Stimulated activated CD4-positive, alpha-beta T cell treated with anti-CD3 and anti-CD28 coated beads, Interleukin-2, amount 100 ng/mL, for 48 hours (primary cell): ENCODE measurements at regions not wholly inside any gene's neighbourhood (a gene's known extent, or its start where the extent isn't known, plus 50 kb on each side); places are given as distances from the start of the nearest gene placed in this dataset.
A peak's percentile ranks its signal among the peaks of the same experiment; 100 is the strongest.
"Not testable (repeated sequence)": the region's sequence is repeated elsewhere in the genome, so short reads cannot be mapped to it uniquely, and the experiment has no call there.

Experiments used
- DNase-seq, 2 donors: peaks; one replicate each; pipeline ENCODE4 v3.0.0-alpha.2; 2020

GRCh38 chr6:18595774-18596530 is 208.8 kb downstream of the RNF144B start:
- DNase-seq = peak; percentile 49 to 54

DNA sequence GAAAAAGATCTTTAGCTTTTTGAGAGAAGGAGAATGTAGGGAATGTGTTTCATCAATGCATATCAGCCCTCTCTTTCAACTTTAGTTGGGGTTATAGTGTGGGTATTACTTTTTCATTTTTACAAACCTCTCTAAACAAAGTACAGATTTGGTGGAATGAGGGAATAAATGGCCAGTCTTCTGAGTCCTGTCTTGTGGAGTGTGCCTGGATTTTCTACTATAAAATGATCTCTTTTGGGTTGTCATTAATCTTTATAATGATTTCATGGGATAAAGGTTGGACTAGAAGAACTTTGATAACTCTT is 209.3 kb downstream of the RNF144B start:
- DNase-seq = no peak

- DNase-seq = no peak
Measured at GRCh38 chr6:18598551-18599264, 211.6 kb downstream of the RNF144B start.

GRCh38 chr6:18600255-18600654 is 213.1 kb downstream of the RNF144B start:
- DNase-seq = no peak

GRCh38 chr6:18601516-18602020 is 214.4 kb downstream of the RNF144B start:
- no peak for DNase-seq

DNA sequence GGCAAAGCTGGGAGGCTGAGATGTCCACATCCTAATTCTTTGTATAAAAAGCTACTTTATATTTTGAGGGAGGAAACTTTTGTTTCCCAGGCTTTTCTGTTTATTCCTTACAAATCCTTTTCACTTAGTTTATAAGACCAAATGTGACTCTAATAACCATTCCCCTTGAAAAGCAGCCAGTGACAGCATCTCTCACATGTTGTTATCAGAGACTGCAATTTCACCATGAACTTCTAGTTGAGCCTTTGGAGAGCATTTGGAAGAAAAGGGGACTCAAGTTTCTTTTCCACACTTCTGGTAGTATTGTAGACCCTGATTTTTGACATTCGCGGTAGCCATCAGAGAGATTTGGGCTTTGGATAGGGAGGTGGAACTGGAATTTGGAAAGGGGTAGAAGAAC is 215.8 kb downstream of the RNF144B start:
- DNase-seq = no peak

DNA sequence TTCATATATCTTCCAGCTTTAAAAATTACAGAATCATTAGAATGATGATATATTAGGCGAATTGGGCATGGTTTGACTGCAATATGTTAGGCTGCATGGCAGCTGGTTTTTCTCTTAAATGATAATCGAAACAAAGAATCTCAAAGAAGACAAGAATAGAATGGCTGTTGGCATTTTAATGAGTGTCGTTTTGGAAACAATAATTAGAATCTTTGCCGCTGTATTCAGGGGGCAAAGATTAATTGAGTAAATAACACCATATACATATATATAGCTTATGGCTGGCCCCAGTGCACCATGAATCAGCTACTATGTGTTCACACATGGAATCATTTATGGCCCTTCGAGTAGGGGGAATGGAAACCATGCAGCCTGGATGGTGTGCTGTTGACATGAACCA is 216.2 kb downstream of the RNF144B start:
- DNase-seq = no peak

- no peak for DNase-seq
Measured at GRCh38 chr6:18605841-18606240, 218.7 kb downstream of the RNF144B start.

DNA sequence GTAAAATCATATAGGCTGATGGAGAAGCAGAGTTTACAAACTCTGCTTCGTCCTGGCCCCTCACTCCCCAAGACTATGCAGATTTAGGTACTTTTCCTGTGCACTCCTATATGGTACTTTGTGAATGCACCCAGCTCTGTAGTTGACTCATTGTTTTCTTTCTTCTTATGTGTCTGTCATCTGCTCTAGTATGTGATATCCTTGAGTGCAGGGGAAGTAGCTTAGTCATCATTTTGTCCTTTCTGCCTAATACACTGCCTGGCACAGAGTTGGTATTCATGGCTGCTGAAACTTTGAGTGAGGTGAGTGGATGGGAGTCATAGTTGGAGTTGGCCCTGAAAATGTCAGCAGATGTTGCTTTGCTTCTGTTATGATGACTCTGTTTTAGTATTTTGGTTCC is 222.6 kb downstream of the RNF144B start:
- no peak for DNase-seq

- DNase-seq = no peak
Measured at GRCh38 chr6:18613319-18613925, 226.3 kb downstream of the RNF144B start.

DNA sequence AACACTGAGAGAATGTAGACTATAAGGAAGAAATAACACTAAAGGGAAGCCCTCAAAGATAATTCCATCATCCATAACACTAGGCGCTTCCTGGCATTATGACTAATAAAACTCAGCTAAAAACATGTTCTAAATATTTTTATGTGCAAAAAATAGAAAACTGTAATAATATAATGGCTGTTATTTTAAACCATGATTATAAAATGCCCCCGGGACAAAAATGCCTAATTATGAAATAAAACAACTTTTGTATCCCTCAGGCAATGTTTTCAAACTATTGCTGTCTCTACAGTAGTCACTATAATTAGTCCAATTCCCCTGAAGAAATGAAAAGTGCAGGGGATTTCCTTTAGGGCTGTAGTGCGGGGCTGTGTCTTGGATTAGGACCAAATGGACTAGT is 242.4 kb downstream of the RNF144B start:
- DNase-seq = no peak

DNA sequence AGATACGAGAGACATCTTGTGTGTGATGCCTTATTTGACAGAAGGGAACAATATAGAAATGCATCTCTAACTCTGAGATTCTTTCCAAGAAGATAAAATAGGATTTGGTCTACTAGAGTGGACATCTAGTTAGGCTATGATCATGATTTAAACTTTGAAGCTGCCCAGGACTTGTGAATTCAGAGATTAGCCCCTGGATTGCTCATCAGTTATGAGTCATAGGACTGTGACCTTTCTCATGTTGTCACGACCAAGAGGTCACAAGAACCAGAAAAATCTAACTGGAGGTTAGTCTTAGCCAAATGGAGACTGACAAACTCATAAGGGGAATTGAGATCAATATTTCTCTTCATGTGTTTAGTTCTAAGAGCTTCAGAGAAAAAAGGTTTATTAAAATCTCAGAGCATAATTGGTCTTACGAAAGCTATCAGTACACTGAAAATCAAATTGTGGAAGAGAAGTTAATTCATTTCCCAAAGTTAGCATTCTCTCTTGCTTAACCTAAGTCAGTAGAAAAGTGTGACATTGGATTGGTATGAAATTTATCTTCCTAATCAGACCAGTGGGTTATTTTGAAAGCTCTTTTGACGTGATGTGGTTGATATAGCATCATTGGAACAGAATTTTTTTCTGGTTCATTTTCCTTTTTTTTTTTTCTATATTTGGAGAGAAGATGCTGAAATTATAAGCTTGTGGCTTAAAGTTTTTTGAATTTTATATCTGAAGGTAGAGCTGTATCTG is 245.7 kb downstream of the RNF144B start:
- no peak for DNase-seq

GRCh38 chr6:18634912-18635311 is 247.8 kb downstream of the RNF144B start:
- no peak for DNase-seq

- DNase-seq = no peak
Measured at GRCh38 chr6:18640134-18640533, 253.0 kb downstream of the RNF144B start.

DNA sequence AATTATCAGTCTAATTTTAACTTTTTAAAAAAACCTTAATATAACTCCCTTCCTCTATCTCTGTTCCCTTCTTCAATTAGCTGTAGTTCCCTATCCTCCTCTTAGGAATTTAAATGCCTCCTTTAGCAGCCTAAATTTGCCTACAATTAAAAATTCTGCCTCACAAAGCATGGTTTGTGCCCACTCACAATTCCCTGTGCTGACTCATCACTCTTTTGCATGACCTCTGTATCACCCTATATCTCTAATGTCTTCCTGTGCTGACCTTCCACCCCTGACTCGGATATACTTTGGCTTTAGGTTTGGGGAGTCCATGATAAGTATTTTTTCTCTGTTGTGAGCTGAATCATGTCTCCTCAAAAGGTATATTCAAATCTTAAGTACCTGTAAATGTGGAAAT is 253.6 kb downstream of the RNF144B start:
- DNase-seq = no peak

- DNase-seq = no peak
Measured at GRCh38 chr6:18654821-18655220, 267.7 kb downstream of the RNF144B start.

DNA sequence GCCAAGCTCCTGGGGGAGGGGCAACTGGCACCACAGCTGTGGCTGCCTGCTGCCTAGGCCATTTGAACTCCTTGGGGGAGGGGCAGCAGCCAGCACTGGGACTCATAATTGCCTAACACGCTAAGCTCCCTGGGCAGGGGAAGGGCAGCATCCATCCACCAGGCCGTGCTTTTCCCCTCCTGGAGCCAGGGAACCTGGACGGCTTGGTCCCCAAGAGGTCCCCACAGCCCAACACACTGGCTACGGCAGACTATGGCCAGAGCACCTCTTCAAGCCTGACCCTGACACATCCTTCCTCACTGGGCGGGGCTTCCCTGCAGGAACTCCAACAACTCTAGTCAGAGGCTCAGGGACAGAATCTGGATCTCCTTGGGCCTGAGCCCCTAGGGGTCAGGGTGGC is 269.4 kb downstream of the RNF144B start:
- no peak for DNase-seq

- DNase-seq = not testable (repeated sequence)
Measured at GRCh38 chr6:18659994-18660393, 272.8 kb downstream of the RNF144B start.

- no peak for DNase-seq
Measured at GRCh38 chr6:18663011-18663410, 275.9 kb downstream of the RNF144B start.

- no peak for DNase-seq
Measured at GRCh38 chr6:18664401-18664800, 277.3 kb downstream of the RNF144B start.

DNA sequence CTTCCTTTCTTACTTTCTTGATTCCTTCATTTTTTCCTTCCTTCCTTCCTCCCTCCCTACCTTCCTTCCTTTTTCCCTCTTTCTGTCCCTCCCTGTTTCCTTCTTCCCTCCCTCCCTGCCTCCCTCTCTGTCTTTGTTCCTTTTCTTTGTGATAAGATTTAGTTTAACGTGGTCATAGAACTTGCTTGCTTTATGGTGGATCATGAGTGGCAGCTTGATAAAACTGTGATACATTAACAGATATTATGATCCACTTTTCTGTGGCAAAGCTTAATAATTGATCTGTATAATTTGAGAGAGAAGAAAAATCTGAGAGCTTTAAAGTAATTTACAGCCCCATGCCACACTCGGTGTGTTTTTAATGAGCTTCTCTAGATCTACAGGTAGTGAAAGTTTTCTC is 280.5 kb downstream of the RNF144B start:
- no peak for DNase-seq

DNA sequence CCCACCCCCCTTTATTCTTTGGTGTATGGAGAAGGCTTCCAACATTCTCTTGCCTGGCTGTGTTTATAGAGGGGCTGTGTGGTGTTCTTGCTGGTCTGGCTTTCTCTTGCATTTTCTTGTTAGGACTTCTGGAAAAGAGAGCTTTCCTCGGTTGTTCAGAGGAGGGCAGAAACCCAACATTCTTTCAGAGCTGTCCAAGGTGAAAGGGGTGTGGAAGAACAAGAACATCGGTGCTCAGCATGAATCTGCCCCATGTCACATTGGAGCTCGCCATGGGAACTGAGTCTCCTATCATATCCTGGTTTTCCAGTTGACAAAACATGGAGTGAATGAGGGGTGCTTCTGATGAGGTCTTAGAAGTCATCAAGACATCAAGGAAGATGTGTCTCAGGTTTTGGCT is 281.8 kb downstream of the RNF144B start:
- DNase-seq = no peak

DNA sequence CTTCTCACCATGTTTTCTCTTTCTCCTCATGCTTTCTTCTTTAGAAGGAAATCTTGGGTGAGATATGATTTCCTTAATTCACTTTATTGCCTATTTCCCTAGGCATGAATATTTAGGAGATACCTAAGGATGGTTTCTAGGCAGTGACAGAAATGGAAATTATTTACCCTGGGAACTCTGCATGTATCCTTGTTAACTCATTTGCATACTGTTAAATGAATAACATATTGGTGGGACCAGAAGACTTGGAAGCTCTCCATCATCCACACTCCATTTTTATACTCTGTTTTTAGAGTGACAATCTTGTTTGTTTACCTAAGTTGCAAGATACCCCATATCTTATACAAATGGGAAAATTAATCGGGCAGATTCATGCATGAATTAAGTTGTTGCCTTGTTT is 285.7 kb downstream of the RNF144B start:
- DNase-seq = no peak
